ENCODE measurements at regions not wholly inside any gene's neighbourhood (a gene's known extent, or its start where the extent isn't known, plus 50 kb on each side); places are given as distances from the start of the nearest gene placed in this dataset.

DNA sequence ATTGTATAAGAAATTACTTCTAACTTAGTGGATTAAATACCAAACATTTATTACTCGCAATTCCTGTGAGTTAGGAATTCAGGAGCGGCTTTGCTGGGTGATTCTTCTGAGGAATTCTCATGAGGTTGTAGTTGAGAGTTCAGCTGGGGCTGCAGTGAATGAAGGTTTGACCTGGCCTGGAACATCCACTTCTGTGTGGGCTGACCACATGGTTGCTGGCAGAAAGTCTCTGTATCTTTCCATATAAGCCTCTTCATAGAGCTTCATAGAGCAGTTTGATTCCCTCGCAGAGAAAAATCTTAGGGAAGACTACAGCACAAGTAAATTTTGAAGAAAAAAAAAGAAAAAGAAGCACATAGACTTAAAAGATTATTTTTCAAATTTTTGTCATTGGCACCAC is 339.7 kb upstream of the NWD2 start:
- no peaks in the 10 kb centered on the region for H3K27me3 ChIP-seq (ENCODE audit: control insufficient read depth in 2 of 2, insufficient read depth in 2 of 2, low read length in 2 of 2)
- no peak overlapping the region for H3K9ac ChIP-seq (replicated peaks; ENCODE audit: extremely low read depth, insufficient read depth, low read length)
- H3K79me2 ChIP-seq (ENCODE audit: control insufficient read depth, insufficient read depth, low read length), result no peaks in the 10 kb centered on the region
- TF ChIP-seq GATA2 (IDR thresholded peaks at IDR 0.05; ENCODE audit: insufficient read depth, insufficient read length, low read depth, low read length) (no peak), EZH2 (IDR thresholded peaks at IDR 0.05; ENCODE audit: borderline replicate concordance, low read depth, low read length, severe bottlenecking) (no peak), JUN (IDR thresholded peaks at IDR 0.05; ENCODE audit: borderline replicate concordance, insufficient read depth, insufficient read length, low read depth) (no peak), MYC (IDR thresholded peaks at IDR 0.05; ENCODE audit: low read depth, low read length) (no peak), POLR2AphosphoS5 (IDR thresholded peaks at IDR 0.05; ENCODE audit: insufficient read depth, low read depth, low read length) (no peak)
- ChIA-PET CTCF (no interaction called here), POLR2A (no interaction called here)
- no TSS peak for BruUV-seq (replicated peaks)
- no peaks in the 10 kb centered on the region for H3K9me1 ChIP-seq (replicated peaks; ENCODE audit: control insufficient read depth, extremely low read depth, insufficient read depth, low read length)
- FAIRE-seq (no peak), DNase-seq (ENCODE audit: low read depth, low spot score) (no peak)
- H2AFZ ChIP-seq (ENCODE audit: low read depth, low read length), result no peak overlapping the region
- no peaks in the 10 kb centered on the region for H3K4me1 ChIP-seq (ENCODE audit: control insufficient read depth, extremely low read depth, insufficient read depth, low read length)
- H4K20me1 ChIP-seq (replicated peaks; ENCODE audit: control insufficient read depth, extremely low read depth, insufficient read depth, low read length), result no peaks in the 10 kb centered on the region
- H3K36me3 ChIP-seq (ENCODE audit: control insufficient read depth in 2 of 2, extremely low read depth in 1 of 2, insufficient read depth in 2 of 2, low read length in 2 of 2), result no peaks in the 10 kb centered on the region
- dilution Hi-C loops (cut with MboI; ENCODE audit: extremely low pct_ligation_motif_present, low sequenced_read_pairs), result no loop called here
- no peaks in the 10 kb centered on the region for H3K9me3 ChIP-seq (replicated peaks; ENCODE audit: control insufficient read depth, insufficient read depth, low read length)
- no peak overlapping the region for H3K4me3 ChIP-seq (replicated peaks in 1 of 3; ENCODE audit: insufficient read depth in 1 of 3, low read depth in 1 of 3, low read length in 3 of 3)
- intact Hi-C loops (cut with micrococcal nuclease), result no loop called here
- H3K27ac ChIP-seq (ENCODE audit: insufficient read depth, low read depth, low read length), result no peak overlapping the region
- no peak overlapping the region for H3K4me2 ChIP-seq (ENCODE audit: insufficient read depth, low read length)

GRCh38 chr4:36914106-36914505 is 330.4 kb upstream of the NWD2 start:
- dilution Hi-C loops (cut with MboI; ENCODE audit: extremely low pct_ligation_motif_present, low sequenced_read_pairs) (no loop called here), intact Hi-C loops (cut with micrococcal nuclease) (no loop called here)
- no TSS peak for BruUV-seq (replicated peaks)
- Histone ChIP-seq H3K4me2 (ENCODE audit: insufficient read depth, low read length) (no peak overlapping the region), H4K20me1 (replicated peaks; ENCODE audit: control insufficient read depth, extremely low read depth, insufficient read depth, low read length) (no peaks in the 10 kb centered on the region), H3K9me3 (replicated peaks; ENCODE audit: control insufficient read depth, insufficient read depth, low read length) (no peaks in the 10 kb centered on the region), H3K4me3 (replicated peaks in 1 of 3; ENCODE audit: insufficient read depth in 1 of 3, low read depth in 1 of 3, low read length in 3 of 3) (no peak overlapping the region), H3K4me1 (ENCODE audit: control insufficient read depth, extremely low read depth, insufficient read depth, low read length) (no peaks in the 10 kb centered on the region), H3K36me3 (ENCODE audit: control insufficient read depth in 2 of 2, extremely low read depth in 1 of 2, insufficient read depth in 2 of 2, low read length in 2 of 2) (no peaks in the 10 kb centered on the region), H3K9ac (replicated peaks; ENCODE audit: extremely low read depth, insufficient read depth, low read length) (no peak overlapping the region), H3K27me3 (ENCODE audit: control insufficient read depth in 2 of 2, insufficient read depth in 2 of 2, low read length in 2 of 2) (no peaks in the 10 kb centered on the region), H3K9me1 (replicated peaks; ENCODE audit: control insufficient read depth, extremely low read depth, insufficient read depth, low read length) (no peaks in the 10 kb centered on the region), H3K27ac (ENCODE audit: insufficient read depth, low read depth, low read length) (no peak overlapping the region), H3K79me2 (ENCODE audit: control insufficient read depth, insufficient read depth, low read length) (no peaks in the 10 kb centered on the region), H2AFZ (ENCODE audit: low read depth, low read length) (no peak overlapping the region)
- DNase-seq (ENCODE audit: low read depth, low spot score) (no peak), FAIRE-seq (no peak)
- no peak for TF ChIP-seq GATA2 (IDR thresholded peaks at IDR 0.05; ENCODE audit: insufficient read depth, insufficient read length, low read depth, low read length)
- TF ChIP-seq, protein P1, sequence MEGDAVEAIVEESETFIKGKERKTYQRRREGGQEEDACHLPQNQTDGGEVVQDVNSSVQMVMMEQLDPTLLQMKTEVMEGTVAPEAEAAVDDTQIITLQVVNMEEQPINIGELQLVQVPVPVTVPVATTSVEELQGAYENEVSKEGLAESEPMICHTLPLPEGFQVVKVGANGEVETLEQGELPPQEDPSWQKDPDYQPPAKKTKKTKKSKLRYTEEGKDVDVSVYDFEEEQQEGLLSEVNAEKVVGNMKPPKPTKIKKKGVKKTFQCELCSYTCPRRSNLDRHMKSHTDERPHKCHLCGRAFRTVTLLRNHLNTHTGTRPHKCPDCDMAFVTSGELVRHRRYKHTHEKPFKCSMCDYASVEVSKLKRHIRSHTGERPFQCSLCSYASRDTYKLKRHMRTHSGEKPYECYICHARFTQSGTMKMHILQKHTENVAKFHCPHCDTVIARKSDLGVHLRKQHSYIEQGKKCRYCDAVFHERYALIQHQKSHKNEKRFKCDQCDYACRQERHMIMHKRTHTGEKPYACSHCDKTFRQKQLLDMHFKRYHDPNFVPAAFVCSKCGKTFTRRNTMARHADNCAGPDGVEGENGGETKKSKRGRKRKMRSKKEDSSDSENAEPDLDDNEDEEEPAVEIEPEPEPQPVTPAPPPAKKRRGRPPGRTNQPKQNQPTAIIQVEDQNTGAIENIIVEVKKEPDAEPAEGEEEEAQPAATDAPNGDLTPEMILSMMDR (IDR thresholded peaks at IDR 0.05; ENCODE audit: extremely low read depth in 1 of 2, insufficient read depth in 1 of 2, low read depth in 1 of 2, low read length in 2 of 2), result no peak
- POLR2A ChIA-PET, result no interaction called here
- CTCF ChIA-PET, result no interaction called here
